Activated T-helper 2 cell treated with anti-CD3 and anti-CD28 coated beads, Interferon-gamma antibody, Interleukin-2, Interleukin-4, amounts not matched to agents 10 μg/mL and 5 μg/mL and 100 μg/mL, durations not matched to agents 14 hours and 24 hours and 36 hours (primary cell): ENCODE measurements at regions not wholly inside any gene's neighbourhood (a gene's known extent, or its start where the extent isn't known, plus 50 kb on each side); places are given as distances from the start of the nearest gene placed in this dataset.
"Not testable (repeated sequence)": the region's sequence is repeated elsewhere in the genome, so short reads cannot be mapped to it uniquely, and the experiment has no call there.

Experiments
- DNase-seq: peaks from one replicate; pipeline ENCODE4 v3.0.0; 2021; ENCODE audit warnings: low spot score
- H3K27ac Mint-ChIP-seq: one replicate; pipeline ENCODE4 v1.8.0; 2021; ENCODE audit warnings: mixed read lengths
- H3K27me3 Mint-ChIP-seq: one replicate; pipeline ENCODE4 v1.8.0; 2021; ENCODE audit warnings: low read depth, mixed read lengths
- H3K36me3 Mint-ChIP-seq: one replicate; pipeline ENCODE4 v1.8.0; 2021; ENCODE audit warnings: low read depth, mixed read lengths
- H3K4me1 Mint-ChIP-seq: one replicate; pipeline ENCODE4 v1.8.0; 2021; ENCODE audit warnings: low read depth, mixed read lengths
- H3K4me3 Mint-ChIP-seq: one replicate; pipeline ENCODE4 v1.8.0; 2021; ENCODE audit warnings: low read depth, mild to moderate bottlenecking, moderate library complexity, mixed read lengths
- H3K9me3 Mint-ChIP-seq: one replicate; pipeline ENCODE4 v1.8.0; 2021; ENCODE audit warnings: mixed read lengths
- intact Hi-C: fragments of 100-400 bp; cut with micrococcal nuclease; formaldehyde crosslinking; loops from one replicate; pipeline ENCODE4 v1.15.1; 2023

- Mint-ChIP-seq H3K4me1 (no peaks in the 10 kb centered on the region), H3K27ac (no peak overlapping the region)
- intact Hi-C loops: no loop called here
These were observed 82.0 kb upstream of the MYRIP start for GRCh38 chr3:39727415-39727814.

GRCh38 chr3:39733804-39734203, 75.6 kb upstream of the MYRIP start:
- no peaks in the 10 kb centered on the region for H3K27me3 Mint-ChIP-seq
- DNase-seq: no peak
- H3K9me3 Mint-ChIP-seq: no peaks in the 10 kb centered on the region
- no peak overlapping the region for H3K4me3 Mint-ChIP-seq
- H3K36me3 Mint-ChIP-seq: no peaks in the 10 kb centered on the region
- intact Hi-C loops: no loop called here
- no peak overlapping the region for H3K27ac Mint-ChIP-seq
- no peaks in the 10 kb centered on the region for H3K4me1 Mint-ChIP-seq

More at GRCh38 chr3:39727415-39727814, 82.0 kb upstream of the MYRIP start:
- Mint-ChIP-seq H3K36me3 (no peaks in the 10 kb centered on the region), H3K9me3 (no peaks in the 10 kb centered on the region), H3K4me3 (no peak overlapping the region), H3K27me3 (no peaks in the 10 kb centered on the region)
- DNase-seq: no peak

- H3K27me3 Mint-ChIP-seq, H3K9me3 Mint-ChIP-seq, H3K27ac Mint-ChIP-seq, DNase-seq, H3K4me3 Mint-ChIP-seq, intact Hi-C loops, H3K36me3 Mint-ChIP-seq, H3K4me1 Mint-ChIP-seq: not testable (repeated sequence)
These were observed 69.8 kb upstream of the MYRIP start for GRCh38 chr3:39739658-39740057.

- Mint-ChIP-seq H3K36me3 (no peaks in the 10 kb centered on the region), H3K27ac (no peak overlapping the region), H3K4me1 (no peaks in the 10 kb centered on the region), H3K27me3 (no peaks in the 10 kb centered on the region), H3K4me3 (no peak overlapping the region), H3K9me3 (peaks cover 4% of the 10 kb centered on the region)
- DNase-seq: no peak
- intact Hi-C loops: no loop called here
These were observed 64.7 kb upstream of the MYRIP start for GRCh38 chr3:39744746-39745145.

GRCh38 chr3:39748002-39748401, 61.4 kb upstream of the MYRIP start:
- Mint-ChIP-seq H3K27ac (no peak overlapping the region), H3K36me3 (no peaks in the 10 kb centered on the region), H3K4me3 (no peak overlapping the region), H3K9me3 (no peaks in the 10 kb centered on the region), H3K27me3 (peaks cover 3% of the 10 kb centered on the region), H3K4me1 (no peaks in the 10 kb centered on the region)
- intact Hi-C loops: no loop called here
- DNase-seq: no peak

GRCh38 chr3:39748763-39749162, 60.6 kb upstream of the MYRIP start:
- H3K27me3 Mint-ChIP-seq: peaks cover 3% of the 10 kb centered on the region
- no peak for DNase-seq
- H3K4me1 Mint-ChIP-seq: no peaks in the 10 kb centered on the region
- H3K36me3 Mint-ChIP-seq: no peaks in the 10 kb centered on the region
- intact Hi-C loops: no loop called here
- no peak overlapping the region for H3K27ac Mint-ChIP-seq
- H3K9me3 Mint-ChIP-seq: no peaks in the 10 kb centered on the region
- no peak overlapping the region for H3K4me3 Mint-ChIP-seq

- DNase-seq: no peak
- no peak overlapping the region for H3K4me3 Mint-ChIP-seq
- H3K4me1 Mint-ChIP-seq: no peaks in the 10 kb centered on the region
- intact Hi-C loops: no loop called here
- no peak overlapping the region for H3K27ac Mint-ChIP-seq
- no peaks in the 10 kb centered on the region for H3K9me3 Mint-ChIP-seq
- no peaks in the 10 kb centered on the region for H3K36me3 Mint-ChIP-seq
- H3K27me3 Mint-ChIP-seq: peaks cover 3% of the 10 kb centered on the region
These were observed 58.7 kb upstream of the MYRIP start for GRCh38 chr3:39750712-39751111.

GRCh38 chr3:39751286-39751685, 58.1 kb upstream of the MYRIP start:
- H3K9me3 Mint-ChIP-seq: no peaks in the 10 kb centered on the region
- no peak for DNase-seq
- intact Hi-C loops: no loop called here
- H3K27me3 Mint-ChIP-seq: peaks cover 3% of the 10 kb centered on the region
- no peak overlapping the region for H3K27ac Mint-ChIP-seq
- H3K36me3 Mint-ChIP-seq: no peaks in the 10 kb centered on the region
- H3K4me3 Mint-ChIP-seq: no peak overlapping the region
- no peaks in the 10 kb centered on the region for H3K4me1 Mint-ChIP-seq

- no peak for DNase-seq
- Mint-ChIP-seq H3K4me1 (no peaks in the 10 kb centered on the region), H3K36me3 (no peaks in the 10 kb centered on the region), H3K27me3 (peaks cover 3% of the 10 kb centered on the region), H3K4me3 (no peak overlapping the region), H3K27ac (no peak overlapping the region), H3K9me3 (no peaks in the 10 kb centered on the region)
- intact Hi-C loops: no loop called here
These were observed 57.3 kb upstream of the MYRIP start for GRCh38 chr3:39752019-39752637.

GRCh38 chr3:39752751-39753150, 56.7 kb upstream of the MYRIP start:
- H3K27me3 Mint-ChIP-seq: peaks cover 3% of the 10 kb centered on the region
- H3K4me1 Mint-ChIP-seq: no peaks in the 10 kb centered on the region
- intact Hi-C loops: no loop called here
- H3K36me3 Mint-ChIP-seq: no peaks in the 10 kb centered on the region
- H3K9me3 Mint-ChIP-seq: no peaks in the 10 kb centered on the region
- H3K4me3 Mint-ChIP-seq: no peak overlapping the region
- H3K27ac Mint-ChIP-seq: no peak overlapping the region
- DNase-seq: no peak

GRCh38 chr3:39753391-39753790, 56.0 kb upstream of the MYRIP start:
- intact Hi-C loops: no loop called here
- Mint-ChIP-seq H3K4me1 (no peaks in the 10 kb centered on the region), H3K27me3 (peaks cover 3% of the 10 kb centered on the region), H3K9me3 (no peaks in the 10 kb centered on the region), H3K36me3 (no peaks in the 10 kb centered on the region), H3K4me3 (no peak overlapping the region), H3K27ac (no peak overlapping the region)
- no peak for DNase-seq

- Mint-ChIP-seq H3K27me3 (peaks cover 3% of the 10 kb centered on the region), H3K4me3 (no peak overlapping the region), H3K27ac (no peak overlapping the region), H3K36me3 (no peaks in the 10 kb centered on the region), H3K4me1 (no peaks in the 10 kb centered on the region), H3K9me3 (no peaks in the 10 kb centered on the region)
- intact Hi-C loops: no loop called here
- DNase-seq: no peak
These were observed 54.9 kb upstream of the MYRIP start for GRCh38 chr3:39754549-39754948.

- Mint-ChIP-seq H3K4me1 (no peaks in the 10 kb centered on the region), H3K36me3 (no peaks in the 10 kb centered on the region), H3K27me3 (peaks cover 3% of the 10 kb centered on the region), H3K4me3 (no peak overlapping the region), H3K27ac (no peak overlapping the region), H3K9me3 (no peaks in the 10 kb centered on the region)
- intact Hi-C loops: no loop called here
- no peak for DNase-seq
These were observed 54.3 kb upstream of the MYRIP start for GRCh38 chr3:39755100-39755499.

- no peaks in the 10 kb centered on the region for H3K9me3 Mint-ChIP-seq
- H3K27me3 Mint-ChIP-seq: no peaks in the 10 kb centered on the region
- intact Hi-C loops: no loop called here
- no peak overlapping the region for H3K27ac Mint-ChIP-seq
- H3K36me3 Mint-ChIP-seq: no peaks in the 10 kb centered on the region
- H3K4me3 Mint-ChIP-seq: no peak overlapping the region
- H3K4me1 Mint-ChIP-seq: no peaks in the 10 kb centered on the region
- no peak for DNase-seq
These were observed 52.1 kb upstream of the MYRIP start for GRCh38 chr3:39757307-39757706.
